ENCODE measurements at regions not wholly inside any gene's neighbourhood (a gene's known extent, or its start where the extent isn't known, plus 50 kb on each side); places are given as distances from the start of the nearest gene placed in this dataset.
"Not testable (repeated sequence)": the region's sequence is repeated elsewhere in the genome, so short reads cannot be mapped to it uniquely, and the experiment has no call there.

- no peak for DNase-seq
Observed at GRCh38 chr6:97923249-97923648, 640.2 kb upstream of the MMS22L start.

GRCh38 chr6:97925504-97925903 is 642.5 kb upstream of the MMS22L start:
- no peak for DNase-seq

GRCh38 chr6:97939440-97940168 is 656.6 kb upstream of the MMS22L start:
- no peak for DNase-seq

DNA sequence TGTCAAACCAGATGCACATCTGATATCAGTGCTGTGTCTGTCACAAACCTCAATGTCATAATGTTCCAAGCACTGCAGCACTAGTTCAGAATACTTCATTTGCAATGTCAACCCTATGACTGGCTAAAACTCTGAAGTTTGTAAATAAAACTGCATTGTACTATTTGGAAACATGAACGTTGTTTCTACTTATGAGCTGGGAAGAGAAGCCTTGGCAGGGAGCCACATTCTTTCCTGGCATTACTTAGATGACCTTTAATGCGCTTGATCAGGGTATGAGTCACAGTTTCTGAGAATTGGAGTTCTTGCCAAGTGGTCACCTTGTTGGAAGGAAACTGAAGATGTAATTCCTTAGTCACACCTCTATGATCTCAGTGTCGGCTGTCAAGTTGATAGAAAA is 664.8 kb upstream of the MMS22L start:
- DNase-seq, result no peak

DNA sequence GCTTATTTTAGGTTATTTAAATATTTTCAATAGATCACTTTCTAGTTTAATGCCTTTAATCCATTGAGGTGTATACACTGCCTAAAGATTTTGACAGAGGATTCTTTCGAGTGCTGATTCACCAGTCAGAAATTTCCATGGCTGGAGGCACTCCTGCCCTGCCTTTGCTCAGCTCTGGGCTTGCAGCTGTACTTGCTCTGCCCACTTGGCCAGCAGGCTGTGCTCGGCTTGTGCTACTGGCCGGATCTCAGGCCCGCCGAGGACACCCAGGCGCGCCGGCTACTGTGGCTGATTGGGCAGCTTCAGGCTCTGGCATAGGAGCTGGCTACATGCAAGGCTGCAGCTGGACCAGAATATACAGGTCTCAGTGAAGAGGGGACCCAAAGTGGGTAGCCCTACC is 675.1 kb upstream of the MMS22L start:
- no peak for DNase-seq

DNA sequence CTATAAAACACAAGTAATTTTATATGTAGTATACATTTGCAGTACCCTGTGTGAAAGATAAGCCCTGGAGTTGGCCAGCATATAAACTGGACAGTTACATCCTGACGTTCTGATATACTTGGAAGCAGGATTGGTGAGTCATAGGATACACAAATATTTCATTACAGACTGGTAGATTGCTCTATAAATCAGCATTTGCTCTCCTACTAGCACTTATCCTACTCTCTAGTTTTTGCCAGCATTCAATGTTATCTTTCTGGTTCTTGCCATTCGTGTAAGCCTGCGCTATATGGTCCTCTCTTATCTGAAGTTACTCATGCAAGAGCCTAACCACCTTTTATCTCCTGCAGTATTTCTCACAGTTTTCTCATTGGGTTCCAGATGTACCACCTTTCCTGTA is 680.2 kb upstream of the MMS22L start:
- no peak for DNase-seq

- no peak for DNase-seq
Observed at GRCh38 chr6:97969065-97969464, 686.0 kb upstream of the MMS22L start.

DNA sequence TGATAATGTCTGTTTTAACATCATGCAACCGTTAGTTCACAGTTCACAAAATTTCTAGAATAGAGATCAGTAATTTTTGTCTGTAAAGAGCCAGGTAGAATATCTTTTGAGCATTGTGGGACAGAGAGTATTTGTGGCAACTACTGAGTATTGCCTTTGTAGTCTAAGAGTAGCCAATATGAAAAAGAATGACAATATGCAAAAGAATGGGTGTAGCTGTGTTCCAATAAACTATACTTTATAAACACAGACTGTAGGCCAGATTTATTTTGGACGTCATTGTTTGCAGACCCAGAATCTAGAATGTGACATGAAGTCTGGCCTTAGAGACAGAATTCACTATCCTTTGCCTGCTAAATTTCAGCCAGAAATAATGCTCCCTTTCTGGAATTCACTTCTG is 694.1 kb upstream of the MMS22L start:
- DNase-seq, result no peak

DNA sequence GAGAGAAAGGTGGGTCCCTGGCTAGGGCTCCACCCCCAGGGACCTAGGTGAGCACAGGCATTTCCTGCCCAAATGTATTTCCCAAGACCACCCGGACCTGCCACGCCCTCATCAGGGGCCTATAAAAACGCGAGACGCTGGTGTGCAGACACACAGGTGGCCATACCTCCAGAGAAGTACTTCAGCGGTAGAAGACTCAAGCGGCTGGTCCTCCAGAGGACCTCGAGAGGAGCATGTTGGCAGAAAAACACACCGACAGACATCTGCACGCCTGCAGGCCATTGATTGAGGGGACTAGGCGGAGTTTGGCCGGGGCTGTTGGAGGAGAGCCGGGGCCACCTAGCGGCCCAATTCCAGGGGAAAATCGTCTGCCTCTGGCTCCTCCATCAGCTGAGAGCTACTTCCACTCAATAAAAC is 695.8 kb upstream of the MMS22L start:
- DNase-seq, result no peak

DNA sequence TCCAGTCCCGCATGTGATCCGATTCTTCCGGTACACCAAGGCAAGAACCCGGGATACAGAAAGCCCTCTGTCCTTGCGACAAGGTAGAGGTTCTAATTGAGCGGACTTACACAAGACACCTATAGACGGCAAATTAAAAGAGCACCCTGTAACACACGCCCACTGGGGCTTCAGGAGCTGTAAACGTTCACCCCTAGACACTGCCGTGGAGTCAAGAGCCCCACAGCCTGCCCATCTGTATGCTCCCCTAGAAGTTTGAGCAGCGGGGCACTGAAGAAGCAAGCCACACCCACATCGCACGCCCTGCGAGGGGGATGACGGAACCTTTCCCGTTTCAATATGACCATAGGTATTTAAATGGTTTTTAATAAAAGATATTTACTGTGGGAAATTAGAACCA is 696.3 kb upstream of the MMS22L start:
- DNase-seq, result not testable (repeated sequence)

- DNase-seq, result no peak
Observed at GRCh38 chr6:97989451-97989850, 706.4 kb upstream of the MMS22L start.

DNA sequence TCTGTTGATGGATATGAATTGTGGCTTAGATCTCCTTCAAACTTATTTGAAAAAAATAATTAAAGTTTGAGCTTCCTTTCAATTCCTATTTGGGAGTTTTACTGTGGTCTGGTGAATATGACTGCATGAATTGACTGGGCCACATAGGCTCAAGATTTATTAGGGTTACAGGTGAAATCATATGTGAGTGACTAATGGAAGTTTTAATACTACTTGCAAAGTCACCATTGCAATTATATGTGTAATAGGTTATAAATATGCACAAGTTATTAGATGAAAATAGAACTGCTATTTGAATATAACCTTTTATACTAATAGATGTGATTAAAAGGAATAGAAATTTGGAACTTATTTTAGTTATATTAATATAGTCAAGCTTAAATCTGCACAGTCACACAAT is 712.1 kb upstream of the MMS22L start:
- DNase-seq, result no peak

GRCh38 chr6:98002678-98003077 is 719.7 kb upstream of the MMS22L start:
- DNase-seq, result no peak

DNA sequence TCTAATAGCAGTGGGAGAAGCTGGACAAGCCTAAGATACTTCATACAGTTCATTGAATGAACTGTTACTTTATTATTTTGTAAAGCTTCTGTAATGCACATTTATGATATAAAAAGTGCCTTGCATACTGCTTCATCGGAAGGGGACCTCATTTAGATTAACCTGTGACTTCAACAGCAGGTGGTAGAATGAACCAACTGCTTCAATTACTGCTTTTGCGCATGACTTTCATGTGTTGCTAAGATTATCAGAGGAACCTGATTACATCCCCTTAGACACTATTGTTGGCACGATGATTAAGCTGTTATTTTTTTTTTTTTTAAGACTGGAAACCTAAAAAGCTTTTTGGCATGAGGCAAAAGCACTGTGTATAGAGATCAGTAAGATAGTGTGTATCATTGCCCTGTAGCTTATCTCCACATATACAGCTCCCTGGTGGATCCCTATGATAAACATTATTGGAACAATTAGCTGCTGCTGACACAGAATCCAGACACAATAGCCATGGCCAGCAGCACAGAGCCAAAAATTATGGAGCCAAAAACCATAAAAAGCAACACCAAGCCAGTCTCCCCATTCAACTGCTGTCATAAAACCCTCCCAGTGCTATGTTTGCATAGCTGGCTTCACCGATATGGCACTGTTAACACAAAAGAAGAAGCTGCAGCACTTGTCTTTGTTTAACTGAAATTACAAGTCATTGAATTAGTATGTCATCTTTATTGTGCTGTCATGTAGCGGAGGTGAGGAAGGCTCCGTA is 731.6 kb upstream of the MMS22L start:
- DNase-seq, result no peak

GRCh38 chr6:98016565-98016964 is 733.5 kb upstream of the MMS22L start:
- no peak for DNase-seq

- no peak for DNase-seq
Observed at GRCh38 chr6:98020222-98020621, 737.2 kb upstream of the MMS22L start.

GRCh38 chr6:98024359-98024758 is 741.3 kb upstream of the MMS22L start:
- DNase-seq, result no peak

DNA sequence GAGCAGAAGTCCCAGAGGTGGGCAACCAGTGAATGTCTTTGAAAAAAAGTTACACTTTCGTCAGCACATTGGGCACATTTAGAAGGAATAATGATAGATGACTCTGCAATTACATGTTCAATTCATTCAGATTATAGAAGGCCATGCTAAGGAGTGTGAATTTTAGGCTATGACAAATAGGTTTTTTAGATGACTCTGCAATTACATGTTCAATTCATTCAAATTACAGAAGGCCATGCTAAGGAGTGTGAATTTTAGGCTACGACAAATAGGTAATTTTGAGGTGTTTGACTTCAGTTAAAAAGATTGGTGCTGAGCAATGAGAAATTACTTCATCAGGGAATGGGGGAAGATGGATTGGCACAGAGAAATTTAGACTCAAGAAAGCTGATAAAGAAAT is 744.9 kb upstream of the MMS22L start:
- DNase-seq, result no peak

DNA sequence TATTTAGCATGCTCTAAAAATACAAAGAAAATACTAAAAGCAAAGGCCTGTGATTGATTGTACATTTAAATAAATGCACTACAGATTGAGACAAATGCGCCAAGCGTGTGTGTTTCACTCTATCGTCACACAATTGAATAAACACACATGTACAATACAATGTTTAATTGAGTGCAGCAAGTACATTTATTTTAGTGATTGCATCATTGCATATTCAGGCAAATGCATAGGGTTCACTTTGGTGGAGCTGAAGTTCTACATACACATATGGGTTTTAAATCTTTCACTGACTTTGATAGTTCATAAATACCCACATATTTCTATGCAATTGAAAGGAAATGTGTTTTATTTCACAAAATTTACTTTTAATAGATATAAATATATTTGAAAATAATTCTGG is 750.6 kb upstream of the MMS22L start:
- no peak for DNase-seq

GRCh38 chr6:98036344-98036923 is 753.4 kb upstream of the MMS22L start:
- DNase-seq, result no peak

- DNase-seq, result no peak
Observed at GRCh38 chr6:98037571-98037970, 754.6 kb upstream of the MMS22L start.

DNA sequence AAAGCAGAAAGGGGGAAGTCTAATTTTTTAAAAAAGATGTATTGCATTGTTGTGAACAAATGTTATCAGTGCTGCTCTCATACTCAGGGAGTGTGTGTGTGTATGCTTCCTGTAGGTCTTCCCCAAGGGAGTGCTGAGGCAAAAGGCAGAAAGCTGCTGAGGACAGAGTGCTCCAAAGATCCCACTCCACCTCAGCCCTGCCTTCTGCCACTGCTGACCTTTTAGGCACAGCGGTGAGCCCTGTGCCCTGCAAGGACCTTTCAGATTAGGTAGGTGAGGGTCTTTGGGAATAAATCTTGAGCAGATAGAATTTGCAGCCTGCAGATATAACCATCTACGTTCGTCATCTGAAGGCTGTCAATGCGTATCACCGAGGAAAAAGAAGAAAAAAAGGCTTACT is 756.4 kb upstream of the MMS22L start:
- no peak for DNase-seq

DNA sequence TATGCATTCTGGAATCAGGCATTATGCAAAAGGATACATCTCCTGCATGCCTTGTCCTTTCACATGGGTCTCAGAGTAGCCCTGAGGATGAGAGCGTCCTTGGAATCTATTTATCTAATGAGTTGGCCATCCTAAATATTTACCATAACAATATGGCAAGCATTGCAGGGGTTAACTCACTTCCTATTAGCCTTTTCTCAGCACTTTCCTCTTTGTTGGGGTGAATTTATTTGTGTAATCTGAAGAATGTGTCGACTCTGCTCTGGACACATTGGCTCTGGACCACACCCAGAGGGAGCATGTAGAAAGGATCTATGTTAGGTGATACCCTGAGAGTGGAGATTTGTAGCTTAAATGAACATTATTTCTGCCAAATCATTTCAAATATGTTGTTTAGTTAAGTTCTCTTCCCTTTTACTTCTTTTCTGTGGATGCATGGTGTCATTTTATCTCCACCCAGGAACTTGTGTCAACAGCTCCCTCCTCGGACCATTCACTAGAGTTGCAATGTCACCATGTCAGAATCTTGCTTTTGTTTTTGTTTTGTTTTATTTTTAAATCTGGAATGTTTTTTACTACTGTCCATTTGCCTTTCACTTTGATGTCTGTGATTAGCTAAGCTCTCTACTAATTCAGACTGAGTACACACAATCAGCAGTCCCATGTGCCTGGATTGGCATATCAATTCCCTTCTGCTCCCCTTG is 757.0 kb upstream of the MMS22L start:
- no peak for DNase-seq

DNA sequence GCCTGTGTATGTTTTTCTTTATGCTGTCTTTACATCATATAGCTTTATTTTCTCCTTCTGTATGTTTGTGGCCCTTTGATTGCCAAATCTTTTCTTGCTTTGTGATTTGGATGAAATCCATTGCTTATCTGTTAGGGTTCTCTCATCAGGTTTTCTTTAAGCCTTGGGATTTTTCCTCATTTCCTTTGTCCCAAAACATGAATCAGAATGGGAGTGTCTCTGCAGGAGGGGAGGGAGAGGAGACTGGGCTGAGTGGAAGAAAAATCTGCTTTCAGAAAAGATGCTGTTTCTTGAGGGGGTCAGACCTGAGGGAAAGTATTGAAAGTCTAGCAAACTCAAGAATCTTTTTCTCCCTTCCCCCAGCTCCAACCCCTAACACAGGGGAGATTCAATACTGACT is 758.0 kb upstream of the MMS22L start:
- DNase-seq, result no peak

Data from stimulated activated CD4-positive, alpha-beta T cell treated with anti-CD3 and anti-CD28 coated beads, Interleukin-2, amount 100 ng/mL, for 48 hours (primary cell).